IPS DF 4.7 (cell line): ENCODE measurements at regions not wholly inside any gene's neighbourhood (a gene's known extent, or its start where the extent isn't known, plus 50 kb on each side); places are given as distances from the start of the nearest gene placed in this dataset.
"Not testable (repeated sequence)": the region's sequence is repeated elsewhere in the genome, so short reads cannot be mapped to it uniquely, and the experiment has no call there.

ENCODE experiments used
- DNase-seq: peaks from one replicate; pipeline ENCODE4 v3.0.0-alpha.2; 2013; ENCODE audit warnings: low spot score; ENCODE audit errors: extremely low read depth

GRCh38 chr5:125456005-125456404 is 709.6 kb upstream of the ZNF608 start:
- DNase-seq, result not testable (repeated sequence)

- no peak for DNase-seq
These were observed 711.2 kb upstream of the ZNF608 start for GRCh38 chr5:125457617-125458016.

GRCh38 chr5:125458949-125459348 is 712.5 kb upstream of the ZNF608 start:
- DNase-seq, result not testable (repeated sequence)

- no peak for DNase-seq
These were observed 715.2 kb upstream of the ZNF608 start for GRCh38 chr5:125461641-125462072.

GRCh38 chr5:125463466-125464092 is 717.1 kb upstream of the ZNF608 start:
- no peak for DNase-seq

- DNase-seq, result no peak
These were observed 718.5 kb upstream of the ZNF608 start for GRCh38 chr5:125464847-125465432.

GRCh38 chr5:125465703-125466102 is 719.3 kb upstream of the ZNF608 start:
- no peak for DNase-seq

- DNase-seq, result no peak
These were observed 720.8 kb upstream of the ZNF608 start for GRCh38 chr5:125467222-125467621.

- DNase-seq, result no peak
These were observed 724.0 kb upstream of the ZNF608 start for GRCh38 chr5:125470280-125470902.

GRCh38 chr5:125476901-125477585 is 730.6 kb upstream of the ZNF608 start:
- no peak for DNase-seq

GRCh38 chr5:125477586-125477975 is 731.1 kb upstream of the ZNF608 start:
- no peak for DNase-seq

- no peak for DNase-seq
These were observed 732.2 kb upstream of the ZNF608 start for GRCh38 chr5:125478599-125478998.

- no peak for DNase-seq
These were observed 734.5 kb upstream of the ZNF608 start for GRCh38 chr5:125480911-125481310.

- DNase-seq, result no peak
These were observed 735.3 kb upstream of the ZNF608 start for GRCh38 chr5:125481506-125482465.

GRCh38 chr5:125483609-125484008 is 737.2 kb upstream of the ZNF608 start:
- DNase-seq, result no peak

GRCh38 chr5:125484272-125484741 is 737.9 kb upstream of the ZNF608 start:
- no peak for DNase-seq

- DNase-seq, result no peak
These were observed 738.6 kb upstream of the ZNF608 start for GRCh38 chr5:125484742-125485641.

- DNase-seq, result no peak
These were observed 739.3 kb upstream of the ZNF608 start for GRCh38 chr5:125485771-125486170.

- no peak for DNase-seq
These were observed 740.2 kb upstream of the ZNF608 start for GRCh38 chr5:125486634-125487033.

GRCh38 chr5:125487231-125487630 is 740.8 kb upstream of the ZNF608 start:
- no peak for DNase-seq
